HepG2 (cell line): ENCODE measurements at regions not wholly inside any gene's neighbourhood (a gene's known extent, or its start where the extent isn't known, plus 50 kb on each side); places are given as distances from the start of the nearest gene placed in this dataset.

ENCODE experiments used
- ATAC-seq: fragments of 200-7000 bp; cut with Tn5 transposase; 3 replicates; pipeline ENCODE4 v1.9.1; 2020; ENCODE audit warnings: mild to moderate bottlenecking, moderate library complexity
- BruUV-seq: library from RNA; stranded (reverse); fragments of 400-500 nt; replicated peaks from 2 replicates; lab custom pipeline; 2021; lab: Mats Ljungman, UMichigan
- CTCF ChIA-PET: fragments of 300-600 bp; formaldehyde crosslinking; extraction: SDS; loops from one replicate; lab custom pipeline; 2021; ENCODE audit warnings: low total read pairs, inconsistent platforms, low intra/inter-chr PET ratio; lab: Yijun Ruan, JAX
- POLR2A ChIA-PET: fragments of 350-600 bp; sonication (Branson Sonifier 250); formaldehyde crosslinking; loops from one replicate; lab custom pipeline; 2020; ENCODE audit warnings: antibody characterized with exemption, inconsistent platforms; lab: Yijun Ruan, JAX
- DNase-seq: peaks from one replicate; pipeline ENCODE4 v3.0.0-alpha.2; 2015; ENCODE audit warnings: low spot score
- FAIRE-seq: peaks from 3 replicates; lab custom pipeline; 2011; peaks lifted over from hg19 to GRCh38; lab: Jason Lieb, UNC
- H2AFZ ChIP-seq: one replicate; pipeline ENCODE4 v1.6.1; 2011; ENCODE audit warnings: low read length, inconsistent platforms
- H3K27ac ChIP-seq: fragments of 300-600 bp; 3 replicates; pipeline ENCODE4 v1.8.0; 2011; ENCODE audit warnings: mixed run types, mild to moderate bottlenecking, mixed read lengths, low read length, inconsistent platforms; ENCODE audit not compliant: insufficient read depth; ENCODE audit errors: extremely low read length
- H3K27me3 ChIP-seq, 2 experiments: fragments of 200-600 bp in 1 of 2; 2 replicates in 1 of 2; 3 replicates in 1 of 2; pipeline versions ENCODE4 v1.6.0 to v1.8.0; 2011; ENCODE audit warnings: low read length in 2 of 2, mild to moderate bottlenecking in 2 of 2, moderate library complexity in 2 of 2, inconsistent platforms in 1 of 2; ENCODE audit not compliant: insufficient read depth in 2 of 2, control insufficient read depth in 1 of 2
- H3K36me3 ChIP-seq, 2 experiments: fragments of 200-600 bp in 1 of 2; replicated peaks in 1 of 2; 2 replicates in 1 of 2; 3 replicates in 1 of 2; pipeline versions ENCODE4 v1.5.1 to v1.8.0; 2011; ENCODE audit warnings: low read length in 2 of 2, inconsistent platforms in 1 of 2; ENCODE audit not compliant: insufficient read depth in 2 of 2, control insufficient read depth in 1 of 2
- H3K4me1 ChIP-seq: 2 replicates; pipeline ENCODE4 v1.5.1; 2012; ENCODE audit warnings: low read length, inconsistent platforms; ENCODE audit not compliant: insufficient read depth
- H3K4me2 ChIP-seq: 2 replicates; pipeline ENCODE4 v1.6.0; 2011; ENCODE audit warnings: low read depth, low read length, inconsistent platforms
- H3K4me3 ChIP-seq, 3 experiments: fragments of 200-600 bp in 1 of 3; sonication (generic), shearing (Covaris generic) in 1 of 3; replicated peaks in 1 of 3; 2 replicates each; pipeline ENCODE4 v1.5.1; 2011 to 2016; ENCODE audit warnings: low read length in 3 of 3, inconsistent platforms in 2 of 3, low read depth in 2 of 3, mild to moderate bottlenecking in 2 of 3, control low read depth in 1 of 3, mixed read lengths in 1 of 3; ENCODE audit not compliant: insufficient read depth in 1 of 3
- H3K79me2 ChIP-seq: one replicate; pipeline ENCODE4 v1.6.1; 2011; ENCODE audit warnings: low read length, inconsistent platforms; ENCODE audit not compliant: insufficient read depth
- H3K9ac ChIP-seq: 2 replicates; pipeline ENCODE4 v1.6.0; 2011; ENCODE audit warnings: mild to moderate bottlenecking, low read depth, low read length, inconsistent platforms; ENCODE audit not compliant: insufficient read depth
- H3K9me3 ChIP-seq: 2 replicates; pipeline ENCODE4 v1.5.1; 2012; ENCODE audit warnings: mild to moderate bottlenecking, low read length
- H4K20me1 ChIP-seq: 2 replicates; pipeline ENCODE4 v1.6.0; 2011; ENCODE audit warnings: inconsistent platforms, mild to moderate bottlenecking, low read length, moderate library complexity; ENCODE audit not compliant: insufficient read depth
- HIC2 ChIP-seq: sonication (generic); formaldehyde crosslinking; IDR thresholded peaks from 2 replicates; pipeline ENCODE4 v1.9.0; 2022; ENCODE audit warnings: low read depth, missing genetic modification reagents
- PCBP1 ChIP-seq: fragments of 200-400 bp; formaldehyde crosslinking; IDR thresholded peaks from 2 replicates; pipeline ENCODE4 v1.6.1; 2017; ENCODE audit warnings: mild to moderate bottlenecking, low read depth, low read length, borderline replicate concordance
- RNF2 ChIP-seq: fragments of 450-650 bp; conservative IDR thresholded peaks from 2 replicates; pipeline ENCODE4 v1.6.1; 2016; ENCODE audit warnings: low read depth
- SP4 ChIP-seq: sonication (generic); formaldehyde crosslinking; IDR thresholded peaks from 2 replicates; pipeline ENCODE4 v1.8.1; 2023; ENCODE audit warnings: mild to moderate bottlenecking, missing genetic modification reagents
- ZBTB10 ChIP-seq: sonication (generic); formaldehyde crosslinking; IDR thresholded peaks from 2 replicates; pipeline ENCODE4 v1.4.0; 2020; ENCODE audit warnings: missing genetic modification reagents, borderline replicate concordance
- ZNF142 ChIP-seq: sonication (generic); formaldehyde crosslinking; IDR thresholded peaks from 2 replicates; pipeline ENCODE4 v1.4.0; 2020; ENCODE audit warnings: missing genetic modification reagents
- in situ Hi-C: cut with HindIII; loops from 2 replicates; pipeline ENCODE4 v1.10.0; 2017; ENCODE audit warnings: low pct_unique_long_range_greater_than_20kb; ENCODE audit not compliant: extremely low pct_ligation_motif_present
- intact Hi-C: fragments of 100-400 bp; cut with micrococcal nuclease; formaldehyde crosslinking; loops from one replicate; pipeline ENCODE4 v1.10.0; 2022; ENCODE audit not compliant: unreplicated experiment

GRCh38 chr5:117621921-117622320 is 1047.3 kb upstream of the SEMA6A start (continued):
- no peak for TF ChIP-seq ZBTB10 (CRISPR knock-in tag)
- TF ChIP-seq RNF2: no peak
- no peak for TF ChIP-seq SP4 (CRISPR knock-in tag)
- TF ChIP-seq, all 625 proteins: peak for 0

- in situ Hi-C loops (no loop called here), intact Hi-C loops (no loop called here)
- no peak for DNase-seq
- no peak overlapping the region for H3K4me2 ChIP-seq
- TF ChIP-seq HIC2 (CRISPR knock-in tag) (no peak), ZNF142 (CRISPR knock-in tag) (no peak), PCBP1 (no peak)
- no peak overlapping the region for H2AFZ ChIP-seq
- H3K36me3 ChIP-seq: no peaks in the 10 kb centered on the region
- no peak overlapping the region for H3K27ac ChIP-seq
- ChIA-PET POLR2A (no interaction called here), CTCF (no interaction called here)
- H3K9ac ChIP-seq: no peak overlapping the region
- no peaks in the 10 kb centered on the region for H3K4me1 ChIP-seq
- H3K4me3 ChIP-seq: no peak overlapping the region
- H3K9me3 ChIP-seq: no peaks in the 10 kb centered on the region
- H4K20me1 ChIP-seq: no peaks in the 10 kb centered on the region
- H3K79me2 ChIP-seq: no peaks in the 10 kb centered on the region
- no peak for ATAC-seq
- no peak for FAIRE-seq
- no peaks in the 10 kb centered on the region for H3K27me3 ChIP-seq
- no TSS peak for BruUV-seq
Observed at GRCh38 chr5:117615226-117615625, 1040.6 kb upstream of the SEMA6A start.
